KMS-11 (cell line): ENCODE measurements at regions not wholly inside any gene's neighbourhood (a gene's known extent, or its start where the extent isn't known, plus 50 kb on each side); places are given as distances from the start of the nearest gene placed in this dataset.
"Not testable (repeated sequence)": the region's sequence is repeated elsewhere in the genome, so short reads cannot be mapped to it uniquely, and the experiment has no call there.

Experiments
- H2AFZ ChIP-seq: fragments of 200-600 bp; sonication (generic); 2 replicates; pipeline ENCODE4 v1.6.1; 2016; ENCODE audit warnings: antibody characterized with exemption, mixed run types, low read depth
- H3K27ac ChIP-seq: fragments of 200-600 bp; sonication (generic); 2 replicates; pipeline ENCODE4 v1.6.1; 2016; ENCODE audit warnings: mild to moderate bottlenecking, mixed run types
- H3K27me3 ChIP-seq: fragments of 200-600 bp; sonication (generic); 2 replicates; pipeline ENCODE4 v1.6.1; 2017; ENCODE audit warnings: mild to moderate bottlenecking, low read depth, mixed run types, moderate library complexity; ENCODE audit not compliant: insufficient read depth
- H3K36me3 ChIP-seq: fragments of 200-600 bp; sonication (generic); 2 replicates; pipeline ENCODE4 v1.6.1; 2017; ENCODE audit warnings: mild to moderate bottlenecking, mixed run types; ENCODE audit not compliant: insufficient read depth
- H3K4me1 ChIP-seq: fragments of 200-600 bp; sonication (generic); 2 replicates; pipeline ENCODE4 v1.6.1; 2016; ENCODE audit warnings: mild to moderate bottlenecking, low read depth, mixed run types; ENCODE audit not compliant: poor library complexity, severe bottlenecking
- H3K4me2 ChIP-seq: fragments of 200-600 bp; sonication (generic); 2 replicates; pipeline ENCODE4 v1.7.0; 2016; ENCODE audit warnings: mild to moderate bottlenecking, mixed run types
- H3K4me3 ChIP-seq: fragments of 200-600 bp; sonication (generic); IDR thresholded peaks from 2 replicates; pipeline ENCODE4 v1.6.1; 2017; ENCODE audit warnings: low read depth, low read length, mixed read lengths; ENCODE audit not compliant: insufficient read depth
- H3K79me2 ChIP-seq: fragments of 200-600 bp; sonication (generic); 2 replicates; pipeline ENCODE4 v1.6.1; 2016; ENCODE audit warnings: low read depth, mixed run types; ENCODE audit not compliant: insufficient read depth
- H3K9ac ChIP-seq: fragments of 200-600 bp; sonication (generic); 2 replicates; pipeline ENCODE4 v1.6.1; 2016; ENCODE audit warnings: mild to moderate bottlenecking, mixed run types
- H4K20me1 ChIP-seq: fragments of 200-600 bp; sonication (generic); 2 replicates; pipeline ENCODE4 v1.6.1; 2016; ENCODE audit warnings: mild to moderate bottlenecking, mixed run types; ENCODE audit not compliant: insufficient read depth
- TF ChIP-seq, protein P1 (sequence below): fragments of 200-600 bp; sonication (generic); conservative IDR thresholded peaks from 2 replicates; pipeline ENCODE4 v1.6.1; 2017; ENCODE audit warnings: low read depth, mild to moderate bottlenecking, antibody characterized with exemption, low read length, moderate library complexity, mixed read lengths

DNA sequence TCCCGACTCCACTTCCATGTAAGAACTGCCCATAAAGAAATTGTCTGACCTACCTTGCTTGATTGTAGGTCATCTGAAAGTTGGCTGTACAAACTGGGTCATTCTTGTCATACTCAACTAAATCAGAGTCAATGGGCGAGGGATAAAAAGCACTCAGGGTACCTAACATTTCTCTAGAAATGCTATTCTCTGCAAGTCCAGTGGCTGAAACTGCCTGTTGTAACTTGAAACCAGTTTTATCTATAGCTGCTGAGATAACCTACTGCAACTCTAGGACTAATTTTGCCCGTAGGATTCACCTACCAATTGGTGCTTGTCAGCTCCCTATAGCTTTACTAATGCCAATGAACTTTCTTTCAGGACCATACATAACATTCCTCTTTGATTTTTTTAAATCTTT is 100.1 kb upstream of the GRIN2A start:
- Histone ChIP-seq H4K20me1 (no peaks in the 10 kb centered on the region), H3K27me3 (no peaks in the 10 kb centered on the region), H3K79me2 (no peaks in the 10 kb centered on the region), H3K27ac (no peak overlapping the region), H3K4me2 (no peak overlapping the region), H3K4me3 (no peak overlapping the region), H3K9ac (no peak overlapping the region), H2AFZ (no peak overlapping the region), H3K4me1 (peaks cover 7% of the 10 kb centered on the region), H3K36me3 (no peaks in the 10 kb centered on the region)
- TF ChIP-seq, protein P1, sequence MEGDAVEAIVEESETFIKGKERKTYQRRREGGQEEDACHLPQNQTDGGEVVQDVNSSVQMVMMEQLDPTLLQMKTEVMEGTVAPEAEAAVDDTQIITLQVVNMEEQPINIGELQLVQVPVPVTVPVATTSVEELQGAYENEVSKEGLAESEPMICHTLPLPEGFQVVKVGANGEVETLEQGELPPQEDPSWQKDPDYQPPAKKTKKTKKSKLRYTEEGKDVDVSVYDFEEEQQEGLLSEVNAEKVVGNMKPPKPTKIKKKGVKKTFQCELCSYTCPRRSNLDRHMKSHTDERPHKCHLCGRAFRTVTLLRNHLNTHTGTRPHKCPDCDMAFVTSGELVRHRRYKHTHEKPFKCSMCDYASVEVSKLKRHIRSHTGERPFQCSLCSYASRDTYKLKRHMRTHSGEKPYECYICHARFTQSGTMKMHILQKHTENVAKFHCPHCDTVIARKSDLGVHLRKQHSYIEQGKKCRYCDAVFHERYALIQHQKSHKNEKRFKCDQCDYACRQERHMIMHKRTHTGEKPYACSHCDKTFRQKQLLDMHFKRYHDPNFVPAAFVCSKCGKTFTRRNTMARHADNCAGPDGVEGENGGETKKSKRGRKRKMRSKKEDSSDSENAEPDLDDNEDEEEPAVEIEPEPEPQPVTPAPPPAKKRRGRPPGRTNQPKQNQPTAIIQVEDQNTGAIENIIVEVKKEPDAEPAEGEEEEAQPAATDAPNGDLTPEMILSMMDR = no peak

DNA sequence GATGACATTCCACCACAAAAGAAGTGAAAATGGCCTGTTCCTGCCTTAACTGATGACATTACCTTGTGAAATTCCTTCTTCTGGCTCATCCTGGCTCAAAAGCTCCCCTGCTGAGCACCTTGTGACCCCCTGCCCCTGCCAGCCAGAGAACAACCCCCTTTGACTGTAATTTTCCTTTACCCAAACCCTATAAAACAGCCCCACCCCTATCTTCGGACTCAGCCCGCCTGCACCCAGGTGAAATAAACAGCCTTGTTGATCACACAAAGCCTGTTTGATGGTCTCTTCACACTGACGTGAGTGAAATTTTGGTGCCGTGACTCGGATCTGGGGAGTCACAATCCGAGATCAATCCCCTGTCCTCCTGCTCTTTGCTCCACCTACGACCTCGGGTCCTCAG is 101.0 kb upstream of the GRIN2A start:
- H3K27me3 ChIP-seq, H2AFZ ChIP-seq, H3K4me2 ChIP-seq, H3K79me2 ChIP-seq, H3K4me1 ChIP-seq, H3K9ac ChIP-seq, H3K36me3 ChIP-seq, H4K20me1 ChIP-seq, H3K4me3 ChIP-seq, H3K27ac ChIP-seq: not testable (repeated sequence)

DNA sequence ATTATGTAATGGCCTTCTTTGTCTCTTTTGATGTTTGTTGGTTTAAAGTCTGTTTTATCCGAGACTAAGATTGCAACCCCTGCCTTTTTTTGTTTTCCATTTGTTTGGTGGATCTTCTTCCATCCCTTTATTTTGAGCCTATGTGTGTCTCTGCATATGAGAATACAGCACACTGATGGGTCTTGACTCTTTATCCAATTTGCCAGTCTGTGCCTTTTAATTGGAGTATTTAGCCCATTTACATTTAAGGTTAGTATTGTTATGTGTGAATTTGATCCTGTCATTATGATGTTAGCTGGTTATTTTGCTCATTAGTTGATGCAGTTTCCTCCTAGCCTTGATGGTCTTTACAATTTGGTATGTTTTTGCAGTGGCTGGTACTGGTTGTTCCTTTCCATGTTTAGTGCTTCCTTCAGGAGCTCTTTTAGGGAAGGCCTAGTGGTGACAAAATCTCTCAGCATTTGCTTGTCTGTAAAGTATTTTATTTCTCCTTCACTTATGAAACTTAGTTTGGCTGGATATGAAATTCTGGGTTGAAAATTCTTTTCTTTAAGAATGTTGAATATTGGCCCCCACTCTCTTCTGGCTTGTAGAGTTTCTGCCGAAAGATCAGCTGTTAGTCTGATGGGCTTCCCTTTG is 95.3 kb upstream of the ATF7IP2 start:
- H3K4me3 ChIP-seq, H2AFZ ChIP-seq, H3K79me2 ChIP-seq, H3K36me3 ChIP-seq, H3K4me2 ChIP-seq, H3K4me1 ChIP-seq, H3K27ac ChIP-seq, H4K20me1 ChIP-seq, H3K27me3 ChIP-seq, H3K9ac ChIP-seq: not testable (repeated sequence)

DNA sequence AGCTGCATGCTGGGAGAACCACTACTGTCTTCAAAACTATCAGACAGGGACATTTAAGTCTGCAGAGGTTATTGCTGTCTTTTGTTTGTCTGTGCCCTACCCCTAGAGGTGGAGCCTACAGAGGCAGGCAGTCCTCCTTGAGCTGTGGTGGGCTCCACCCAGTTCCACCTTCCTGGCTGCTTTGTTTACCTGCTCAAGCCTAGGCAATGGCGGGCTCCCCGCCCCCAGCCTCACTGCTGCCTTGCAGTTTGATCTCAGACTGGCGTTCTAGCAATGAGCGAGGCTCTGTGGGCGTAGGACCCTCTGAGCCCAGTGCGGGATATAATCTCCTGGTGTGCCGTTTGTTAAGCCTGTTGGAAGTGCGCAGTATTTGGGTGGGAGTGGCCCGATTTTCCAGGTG is 93.7 kb upstream of the ATF7IP2 start:
- not testable (repeated sequence) for H3K9ac ChIP-seq, H3K36me3 ChIP-seq, H4K20me1 ChIP-seq, H3K4me3 ChIP-seq, H2AFZ ChIP-seq, H3K79me2 ChIP-seq, H3K4me2 ChIP-seq, H3K4me1 ChIP-seq, H3K27me3 ChIP-seq, H3K27ac ChIP-seq

DNA sequence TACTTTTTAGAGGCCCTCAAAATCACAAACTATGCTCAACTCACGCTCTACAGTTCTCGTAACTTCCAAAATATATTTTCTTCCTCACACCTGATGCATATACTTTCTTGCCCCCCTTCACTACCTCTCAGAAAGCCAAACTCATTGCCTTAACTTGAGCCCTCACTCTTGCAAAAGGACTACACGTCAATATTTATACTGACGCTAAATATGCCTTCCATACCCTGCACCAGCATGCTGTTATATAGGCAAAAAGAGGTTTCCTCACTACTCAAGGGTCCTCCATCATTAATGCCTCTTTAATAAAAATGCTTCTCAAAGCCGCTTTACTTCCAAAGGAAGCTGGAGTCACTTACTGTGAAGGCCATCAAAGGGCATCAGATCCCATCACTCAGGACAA is 92.9 kb upstream of the ATF7IP2 start:
- H3K27me3 ChIP-seq, H3K4me1 ChIP-seq, H3K79me2 ChIP-seq, H3K4me3 ChIP-seq, H2AFZ ChIP-seq, H3K36me3 ChIP-seq, H4K20me1 ChIP-seq, H3K4me2 ChIP-seq, H3K9ac ChIP-seq, H3K27ac ChIP-seq: not testable (repeated sequence)

DNA sequence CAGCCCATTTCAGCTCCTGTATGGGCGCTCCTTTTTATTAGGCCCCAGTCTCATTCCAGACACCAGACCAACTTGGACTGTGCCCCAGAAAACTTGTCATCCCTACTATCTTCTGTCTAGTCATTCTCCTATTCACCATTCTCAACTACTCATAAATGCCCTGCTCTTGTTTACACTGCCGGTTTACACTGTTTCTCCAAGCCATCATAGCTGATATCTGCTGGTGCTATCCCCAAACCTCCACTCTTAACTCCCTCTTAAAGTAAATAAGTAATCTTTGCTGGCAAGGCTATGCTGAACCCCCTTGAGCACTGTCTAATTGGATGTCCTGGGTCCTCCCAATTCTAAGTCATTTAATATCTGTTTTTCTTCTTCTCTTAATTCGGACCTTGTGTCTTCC is 91.7 kb upstream of the ATF7IP2 start:
- H3K27me3 ChIP-seq, H3K27ac ChIP-seq, H3K4me3 ChIP-seq, H4K20me1 ChIP-seq, H2AFZ ChIP-seq, H3K79me2 ChIP-seq, H3K4me1 ChIP-seq, H3K36me3 ChIP-seq, H3K4me2 ChIP-seq, H3K9ac ChIP-seq: not testable (repeated sequence)

DNA sequence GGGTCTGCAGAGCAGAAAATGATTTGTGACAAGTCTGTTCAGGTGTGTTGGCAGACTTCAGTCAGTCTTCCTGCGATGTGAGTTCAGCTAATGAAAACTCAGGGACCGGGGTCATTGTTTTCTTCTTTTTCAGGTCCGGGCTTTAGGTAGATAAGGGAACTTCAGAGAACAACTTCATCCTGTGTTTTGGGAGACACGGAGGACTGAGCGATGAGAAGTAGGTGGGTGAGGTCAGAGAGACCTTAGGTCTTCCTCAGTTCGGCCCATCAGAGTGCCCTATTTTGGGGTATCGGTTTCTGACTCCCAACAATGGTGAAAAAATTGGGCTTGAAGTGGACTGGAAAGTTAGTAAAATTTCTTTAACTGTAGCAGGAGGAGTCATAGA is 88.9 kb upstream of the ATF7IP2 start:
- H3K9ac ChIP-seq = no peak overlapping the region
- no peaks in the 10 kb centered on the region for H3K36me3 ChIP-seq
- H3K79me2 ChIP-seq = no peaks in the 10 kb centered on the region
- no peak overlapping the region for H3K4me3 ChIP-seq
- no peaks in the 10 kb centered on the region for H4K20me1 ChIP-seq
- no peak overlapping the region for H3K4me2 ChIP-seq
- no peaks in the 10 kb centered on the region for H3K4me1 ChIP-seq
- no peak overlapping the region for H2AFZ ChIP-seq
- no peak overlapping the region for H3K27ac ChIP-seq
- H3K27me3 ChIP-seq = no peaks in the 10 kb centered on the region
- TF ChIP-seq, protein P1 = no peak
